Prostate gland (tissue), 2 donors: ENCODE measurements at regions not wholly inside any gene's neighbourhood (a gene's known extent, or its start where the extent isn't known, plus 50 kb on each side); places are given as distances from the start of the nearest gene placed in this dataset.
"Not testable (repeated sequence)": the region's sequence is repeated elsewhere in the genome, so short reads cannot be mapped to it uniquely, and the experiment has no call there.

Experiments used
- DNase-seq: peaks from one replicate; pipeline ENCODE4 v3.0.0-alpha.2; 2019; ENCODE audit warnings: low spot score
- H3K27ac ChIP-seq, 2 donors: fragments of 200-600 bp; sonication (generic); 2 replicates each; pipeline ENCODE4 v1.5.1; 2017 to 2019
- H3K27me3 ChIP-seq: fragments of 200-600 bp; sonication (generic); replicated peaks from 2 replicates; pipeline ENCODE4 v1.5.1; 2019; ENCODE audit not compliant: insufficient read depth
- H3K36me3 ChIP-seq, 2 donors: fragments of 200-600 bp; sonication (generic); 1 replicate in 1 of 2; 2 replicates in 1 of 2; pipeline versions ENCODE4 v1.5.1 to v1.8.1; 2017 to 2019
- H3K4me1 ChIP-seq: fragments of 200-600 bp; sonication (generic); replicated peaks from 2 replicates; pipeline ENCODE4 v1.5.1; 2019
- H3K4me3 ChIP-seq, 2 donors: fragments of 200-600 bp; sonication (generic); 2 replicates each; pipeline ENCODE4 v1.5.1; 2017 to 2019
- H3K9me3 ChIP-seq: fragments of 200-600 bp; sonication (generic); 2 replicates; pipeline ENCODE4 v1.5.1; 2017
- CTCF ChIP-seq, 4 experiments: fragments of 200-600 bp in 2 of 4; fragments of 450-650 bp in 2 of 4; sonication (generic) in 2 of 4; IDR thresholded peaks; 1 replicate in 3 of 4; 2 replicates in 1 of 4; pipeline ENCODE4 v1.5.1; 2016 to 2019; ENCODE audit warnings: antibody characterized with exemption in 4 of 4, mild to moderate bottlenecking in 2 of 4, moderate library complexity in 2 of 4
- POLR2A ChIP-seq: fragments of 450-650 bp; IDR thresholded peaks from one replicate; pipeline ENCODE4 v1.6.1; 2016; ENCODE audit warnings: antibody characterized with exemption, mild to moderate bottlenecking
- POLR2AphosphoS5 ChIP-seq: sonication (generic); formaldehyde crosslinking; IDR thresholded peaks from one replicate; pipeline ENCODE4 v1.6.1; 2017; ENCODE audit warnings: antibody characterized with exemption
- WGBS: methylation state at CpG from one replicate; pipeline ENCODE4 v1.1.5; 2018; 5-methylcytosine and 5-hydroxymethylcytosine counted together
- intact Hi-C: fragments of 100-400 bp; cut with DNase I; formaldehyde crosslinking; loops from one replicate; pipeline ENCODE4 v1.14.2; 2022

- TF ChIP-seq CTCF (IDR thresholded peaks at IDR 0.05): no peak
- TF ChIP-seq POLR2AphosphoS5: no peak
- no peak for TF ChIP-seq POLR2A
- no peaks in the 10 kb centered on the region for H3K27me3 ChIP-seq
- H3K36me3 ChIP-seq: no peaks in the 10 kb centered on the region
- H3K27ac ChIP-seq: no peak overlapping the region
- no peak overlapping the region for H3K4me3 ChIP-seq
- H3K9me3 ChIP-seq: no peaks in the 10 kb centered on the region
- intact Hi-C loops: no loop called here
- no peaks in the 10 kb centered on the region for H3K4me1 ChIP-seq
- DNase-seq: no peak
- WGBS: 96% methylated on average over 1 of the region's 1 CpG
These were observed 549.9 kb upstream of the KLF4 start for GRCh38 chr9:108039493-108039892.

- Histone ChIP-seq H3K9me3 (no peaks in the 10 kb centered on the region), H3K27me3 (no peaks in the 10 kb centered on the region), H3K4me1 (no peaks in the 10 kb centered on the region), H3K4me3 (no peak overlapping the region), H3K27ac (no peak overlapping the region), H3K36me3 (no peaks in the 10 kb centered on the region)
- WGBS: 60% methylated on average over 1 of the region's 1 CpG
- TF ChIP-seq CTCF (IDR thresholded peaks at IDR 0.05) (no peak), POLR2AphosphoS5 (no peak), POLR2A (no peak)
- DNase-seq: no peak
- intact Hi-C loops: no loop called here
These were observed 549.4 kb upstream of the KLF4 start for GRCh38 chr9:108039012-108039411.

- Histone ChIP-seq H3K4me3 (no peak overlapping the region), H3K4me1 (no peaks in the 10 kb centered on the region), H3K27me3 (no peaks in the 10 kb centered on the region), H3K9me3 (no peaks in the 10 kb centered on the region), H3K36me3 (no peaks in the 10 kb centered on the region), H3K27ac (no peak overlapping the region)
- WGBS: 90% methylated on average over 1 of the region's 1 CpG
- DNase-seq: no peak
- TF ChIP-seq POLR2AphosphoS5: no peak
- intact Hi-C loops: no loop called here
These were observed 545.9 kb upstream of the KLF4 start for GRCh38 chr9:108035487-108035886.

GRCh38 chr9:108033976-108034964 lies 544.7 kb upstream of the KLF4 start:
- no peak overlapping the region for H3K4me3 ChIP-seq
- H3K4me1 ChIP-seq: no peaks in the 10 kb centered on the region
- no peaks in the 10 kb centered on the region for H3K9me3 ChIP-seq
- DNase-seq: no peak
- intact Hi-C loops: no loop called here
- H3K27ac ChIP-seq: no peak overlapping the region
- whole genome bisulfite sequencing: 62% methylated on average over 5 of the region's 5 CpGs
- TF ChIP-seq CTCF (IDR thresholded peaks at IDR 0.05): no peak
- no peak for TF ChIP-seq POLR2A
- TF ChIP-seq POLR2AphosphoS5: no peak
- no peaks in the 10 kb centered on the region for H3K36me3 ChIP-seq
- H3K27me3 ChIP-seq: no peaks in the 10 kb centered on the region

GRCh38 chr9:108032079-108032478 lies 542.5 kb upstream of the KLF4 start:
- H3K4me1 ChIP-seq, H3K9me3 ChIP-seq, H3K27me3 ChIP-seq, intact Hi-C loops, DNase-seq, H3K27ac ChIP-seq, H3K36me3 ChIP-seq, H3K4me3 ChIP-seq: not testable (repeated sequence)
- WGBS: 88% methylated on average over 9 of the region's 9 CpGs

GRCh38 chr9:108031221-108031620 lies 541.7 kb upstream of the KLF4 start:
- H3K36me3 ChIP-seq, H3K9me3 ChIP-seq, H3K4me3 ChIP-seq, H3K27me3 ChIP-seq, DNase-seq, H3K4me1 ChIP-seq, intact Hi-C loops, H3K27ac ChIP-seq: not testable (repeated sequence)
- WGBS: 93% methylated on average over 11 of the region's 11 CpGs

GRCh38 chr9:108026718-108027117 lies 537.1 kb upstream of the KLF4 start:
- intact Hi-C loops, H3K27me3 ChIP-seq, H3K4me1 ChIP-seq, H3K27ac ChIP-seq, H3K4me3 ChIP-seq, H3K36me3 ChIP-seq, DNase-seq, H3K9me3 ChIP-seq: not testable (repeated sequence)
- 98% methylated on average over 4 of the region's 4 CpGs for WGBS
